Uterus (tissue), 2 donors: ENCODE measurements at regions not wholly inside any gene's neighbourhood (a gene's known extent, or its start where the extent isn't known, plus 50 kb on each side); places are given as distances from the start of the nearest gene placed in this dataset.
"Not testable (repeated sequence)": the region's sequence is repeated elsewhere in the genome, so short reads cannot be mapped to it uniquely, and the experiment has no call there.

ENCODE experiments used
- POLR2A ChIP-seq, 2 donors: fragments of 450-650 bp; IDR thresholded peaks; one replicate each; pipeline ENCODE4 v1.6.1; 2016; ENCODE audit warnings: antibody characterized with exemption in 2 of 2, mild to moderate bottlenecking in 1 of 2, moderate library complexity in 1 of 2
- TF ChIP-seq, protein P1 (sequence below), 4 experiments: fragments of 200-600 bp in 2 of 4; fragments of 450-650 bp in 2 of 4; sonication (generic) in 2 of 4; IDR thresholded peaks; one replicate each; pipeline ENCODE4 v1.5.1; 2016 to 2019; ENCODE audit warnings: antibody characterized with exemption in 4 of 4, mild to moderate bottlenecking in 2 of 4, moderate library complexity in 1 of 4

DNA sequence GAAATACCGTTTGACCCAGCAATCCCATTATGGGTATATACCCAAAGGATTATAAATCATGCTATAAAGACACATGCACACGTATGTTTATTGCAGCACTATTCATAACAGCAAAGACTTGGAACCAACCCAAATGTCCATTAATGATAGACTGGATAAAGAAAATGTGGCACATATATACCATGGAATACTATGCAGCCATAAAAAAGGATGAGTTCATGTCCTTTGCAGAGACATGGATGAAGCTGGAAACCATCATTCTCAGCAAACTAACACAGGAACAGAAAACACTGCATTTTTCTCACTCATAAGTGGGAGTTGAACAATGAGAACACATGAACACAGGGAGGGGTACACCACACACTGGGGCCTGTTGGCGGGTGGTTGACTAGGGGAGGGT lies 411.3 kb downstream of the RPS6KC1 start:
- TF ChIP-seq, protein P1, sequence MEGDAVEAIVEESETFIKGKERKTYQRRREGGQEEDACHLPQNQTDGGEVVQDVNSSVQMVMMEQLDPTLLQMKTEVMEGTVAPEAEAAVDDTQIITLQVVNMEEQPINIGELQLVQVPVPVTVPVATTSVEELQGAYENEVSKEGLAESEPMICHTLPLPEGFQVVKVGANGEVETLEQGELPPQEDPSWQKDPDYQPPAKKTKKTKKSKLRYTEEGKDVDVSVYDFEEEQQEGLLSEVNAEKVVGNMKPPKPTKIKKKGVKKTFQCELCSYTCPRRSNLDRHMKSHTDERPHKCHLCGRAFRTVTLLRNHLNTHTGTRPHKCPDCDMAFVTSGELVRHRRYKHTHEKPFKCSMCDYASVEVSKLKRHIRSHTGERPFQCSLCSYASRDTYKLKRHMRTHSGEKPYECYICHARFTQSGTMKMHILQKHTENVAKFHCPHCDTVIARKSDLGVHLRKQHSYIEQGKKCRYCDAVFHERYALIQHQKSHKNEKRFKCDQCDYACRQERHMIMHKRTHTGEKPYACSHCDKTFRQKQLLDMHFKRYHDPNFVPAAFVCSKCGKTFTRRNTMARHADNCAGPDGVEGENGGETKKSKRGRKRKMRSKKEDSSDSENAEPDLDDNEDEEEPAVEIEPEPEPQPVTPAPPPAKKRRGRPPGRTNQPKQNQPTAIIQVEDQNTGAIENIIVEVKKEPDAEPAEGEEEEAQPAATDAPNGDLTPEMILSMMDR (IDR thresholded peaks at IDR 0.05), result not testable (repeated sequence)
- not testable (repeated sequence) for TF ChIP-seq POLR2A (IDR thresholded peaks at IDR 0.05)
